A673 (cell line): ENCODE measurements at regions not wholly inside any gene's neighbourhood (a gene's known extent, or its start where the extent isn't known, plus 50 kb on each side); places are given as distances from the start of the nearest gene placed in this dataset.

Experiments
- BruUV-seq: library from RNA; stranded (reverse); fragments of 400-500 nt; replicated peaks from 2 replicates; lab custom pipeline; 2021; lab: Mats Ljungman, UMichigan
- CTCF ChIA-PET: fragments of 300-600 bp; sonication (Branson Sonifier 250); formaldehyde crosslinking; loops from one replicate; lab custom pipeline; 2022; ENCODE audit warnings: antibody characterized with exemption; lab: Charles Lee
- POLR2A ChIA-PET: fragments of 300-600 bp; sonication (Branson Sonifier 250); formaldehyde crosslinking; loops from one replicate; lab custom pipeline; 2022; ENCODE audit warnings: antibody characterized with exemption; ENCODE audit not compliant: low non-redundant PET; lab: Charles Lee
- DNase-seq: peaks from one replicate; pipeline ENCODE4 v3.0.0-alpha.2; 2015; ENCODE audit warnings: low spot score
- H3K27ac ChIP-seq: fragments of 200-600 bp; sonication (generic); 2 replicates; pipeline ENCODE4 v1.5.1; 2016; ENCODE audit warnings: mixed run types, low read depth, mild to moderate bottlenecking, mixed read lengths, antibody characterized with exemption, low read length; ENCODE audit not compliant: poor library complexity, severe bottlenecking
- H3K27me3 ChIP-seq: fragments of 200-600 bp; sonication (generic); replicated peaks from 2 replicates; pipeline ENCODE4 v1.6.1; 2017; ENCODE audit warnings: mixed run types, low read depth, mild to moderate bottlenecking, mixed read lengths, antibody characterized with exemption, low read length; ENCODE audit not compliant: insufficient read depth, poor library complexity
- H3K36me3 ChIP-seq: fragments of 200-600 bp; sonication (generic); 2 replicates; pipeline ENCODE4 v1.6.1; 2016; ENCODE audit warnings: mixed run types, mild to moderate bottlenecking, mixed read lengths, antibody characterized with exemption, low read length; ENCODE audit not compliant: insufficient read depth, poor library complexity, severe bottlenecking
- H3K4me1 ChIP-seq: fragments of 200-600 bp; sonication (generic); 2 replicates; pipeline ENCODE4 v1.6.1; 2017; ENCODE audit warnings: mixed run types, mild to moderate bottlenecking, mixed read lengths, antibody characterized with exemption, low read length; ENCODE audit not compliant: insufficient read depth, poor library complexity, severe bottlenecking
- H3K4me3 ChIP-seq: fragments of 200-600 bp; sonication (generic); 2 replicates; pipeline ENCODE4 v1.5.1; 2016; ENCODE audit warnings: low read depth, mixed run types, mild to moderate bottlenecking, mixed read lengths, low read length; ENCODE audit not compliant: poor library complexity, severe bottlenecking
- H3K9me3 ChIP-seq: fragments of 200-600 bp; sonication (generic); 2 replicates; pipeline ENCODE4 v1.6.1; 2016; ENCODE audit warnings: mixed run types, low read depth, mild to moderate bottlenecking, mixed read lengths, antibody characterized with exemption, low read length; ENCODE audit not compliant: poor library complexity, severe bottlenecking
- EZH2 ChIP-seq: fragments of 200-600 bp; sonication (generic); IDR thresholded peaks from 2 replicates; pipeline ENCODE4 v1.6.1; 2017; ENCODE audit warnings: borderline replicate concordance, low read depth, mild to moderate bottlenecking, mixed read lengths, antibody characterized with exemption, low read length; ENCODE audit not compliant: poor library complexity, severe bottlenecking
- intact Hi-C: fragments of 100-400 bp; cut with micrococcal nuclease; formaldehyde crosslinking; loops from one replicate; pipeline ENCODE4 v1.10.0; 2022; ENCODE audit not compliant: unreplicated experiment
- TF ChIP-seq, protein P1 (sequence below): fragments of 300-800, 200-600 bp; sonication (generic); conservative IDR thresholded peaks from 2 replicates; pipeline ENCODE4 v1.5.1; 2017; ENCODE audit warnings: low read depth, mild to moderate bottlenecking, antibody characterized with exemption, low read length, moderate library complexity, mixed read lengths

- intact Hi-C loops: loop anchor here (10.0 kb wide), 1 partner anchor 630 kb away; no protein-coding TSS in a partner anchor
- POLR2A ChIA-PET: no interaction called here
Observed at GRCh38 chr2:64324746-64325410, 129.1 kb upstream of the LGALSL start.

DNA sequence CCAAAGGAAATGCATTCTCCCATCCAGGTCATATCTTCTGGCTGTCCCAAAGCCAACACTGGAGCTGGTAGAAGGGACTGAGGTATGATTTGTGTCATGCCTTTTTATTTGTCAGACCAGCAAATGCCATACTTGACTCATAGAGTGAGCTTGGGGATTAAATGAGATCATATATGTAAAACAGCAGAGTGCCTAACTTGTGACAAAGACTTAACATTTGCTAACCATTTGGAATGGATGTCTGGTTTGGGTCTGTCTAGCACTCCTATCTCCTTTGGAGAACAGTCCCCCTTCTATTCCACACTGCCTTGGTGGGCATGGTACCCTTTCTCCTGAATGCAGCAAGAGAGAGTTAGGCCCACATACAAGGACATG is 128.5 kb upstream of the LGALSL start:
- no peak for DNase-seq
- no peaks in the 10 kb centered on the region for H3K36me3 ChIP-seq
- no TSS peak for BruUV-seq
- POLR2A ChIA-PET: no interaction called here
- no peak overlapping the region for H3K27ac ChIP-seq
- TF ChIP-seq, protein P1, sequence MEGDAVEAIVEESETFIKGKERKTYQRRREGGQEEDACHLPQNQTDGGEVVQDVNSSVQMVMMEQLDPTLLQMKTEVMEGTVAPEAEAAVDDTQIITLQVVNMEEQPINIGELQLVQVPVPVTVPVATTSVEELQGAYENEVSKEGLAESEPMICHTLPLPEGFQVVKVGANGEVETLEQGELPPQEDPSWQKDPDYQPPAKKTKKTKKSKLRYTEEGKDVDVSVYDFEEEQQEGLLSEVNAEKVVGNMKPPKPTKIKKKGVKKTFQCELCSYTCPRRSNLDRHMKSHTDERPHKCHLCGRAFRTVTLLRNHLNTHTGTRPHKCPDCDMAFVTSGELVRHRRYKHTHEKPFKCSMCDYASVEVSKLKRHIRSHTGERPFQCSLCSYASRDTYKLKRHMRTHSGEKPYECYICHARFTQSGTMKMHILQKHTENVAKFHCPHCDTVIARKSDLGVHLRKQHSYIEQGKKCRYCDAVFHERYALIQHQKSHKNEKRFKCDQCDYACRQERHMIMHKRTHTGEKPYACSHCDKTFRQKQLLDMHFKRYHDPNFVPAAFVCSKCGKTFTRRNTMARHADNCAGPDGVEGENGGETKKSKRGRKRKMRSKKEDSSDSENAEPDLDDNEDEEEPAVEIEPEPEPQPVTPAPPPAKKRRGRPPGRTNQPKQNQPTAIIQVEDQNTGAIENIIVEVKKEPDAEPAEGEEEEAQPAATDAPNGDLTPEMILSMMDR: no peak
- TF ChIP-seq EZH2: no peak
- H3K4me3 ChIP-seq: no peak overlapping the region
- intact Hi-C loops: loop anchor here (10.0 kb wide), 1 partner anchor 631 kb away; no protein-coding TSS in a partner anchor
- CTCF ChIA-PET: no interaction called here
- no peaks in the 10 kb centered on the region for H3K4me1 ChIP-seq
- no peaks in the 10 kb centered on the region for H3K27me3 ChIP-seq
- H3K9me3 ChIP-seq: no peaks in the 10 kb centered on the region

More at GRCh38 chr2:64324746-64325410, 129.1 kb upstream of the LGALSL start:
- no peak for TF ChIP-seq EZH2
- TF ChIP-seq, protein P1: no peak
- CTCF ChIA-PET: no interaction called here
- no peaks in the 10 kb centered on the region for H3K9me3 ChIP-seq
- H3K27me3 ChIP-seq: no peaks in the 10 kb centered on the region
- DNase-seq: no peak
- H3K4me1 ChIP-seq: no peaks in the 10 kb centered on the region
- no peaks in the 10 kb centered on the region for H3K36me3 ChIP-seq
- H3K4me3 ChIP-seq: no peak overlapping the region
- H3K27ac ChIP-seq: no peak overlapping the region
- BruUV-seq: no TSS peak

DNA sequence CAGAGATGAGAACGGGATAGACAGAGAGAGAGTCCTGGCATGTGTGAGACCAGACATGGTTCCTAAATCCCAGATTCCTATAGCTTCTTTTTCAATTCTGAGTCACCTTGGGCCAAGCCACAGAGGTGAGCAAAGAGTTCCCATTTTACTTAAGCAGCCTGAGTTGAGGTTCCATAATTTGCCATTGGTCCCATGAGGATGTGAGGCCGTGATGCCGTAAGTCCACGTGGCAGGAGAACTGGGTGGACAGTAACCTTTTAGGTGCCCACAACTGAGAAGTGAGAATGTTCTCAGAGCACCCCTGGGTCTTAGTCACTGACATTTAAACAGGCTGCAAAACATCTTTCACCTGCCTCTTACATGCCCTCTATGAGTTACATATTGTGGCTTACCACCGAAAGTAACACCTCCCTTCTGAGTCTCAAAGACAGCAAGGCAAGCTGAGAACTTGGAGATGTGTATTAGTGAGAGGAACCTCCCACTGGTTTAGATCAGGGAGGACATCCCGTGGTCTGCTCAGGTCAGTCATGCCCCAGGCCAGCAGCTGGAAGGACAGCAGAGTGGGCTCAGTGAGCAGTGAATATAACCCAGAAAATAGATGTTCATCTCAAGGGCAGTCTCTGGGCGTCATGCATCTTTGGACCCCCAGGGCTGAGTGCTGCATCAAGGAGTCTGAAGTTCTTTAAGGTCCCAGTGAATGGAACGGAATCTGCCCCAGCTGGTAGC is 127.9 kb upstream of the LGALSL start:
- POLR2A ChIA-PET: no interaction called here
- no peaks in the 10 kb centered on the region for H3K9me3 ChIP-seq
- no peaks in the 10 kb centered on the region for H3K4me1 ChIP-seq
- H3K4me3 ChIP-seq: no peak overlapping the region
- no peak overlapping the region for H3K27ac ChIP-seq
- no peaks in the 10 kb centered on the region for H3K36me3 ChIP-seq
- H3K27me3 ChIP-seq: no peaks in the 10 kb centered on the region
- no TSS peak for BruUV-seq
- no peak for DNase-seq
- no peak for TF ChIP-seq EZH2
- TF ChIP-seq, protein P1: no peak
- intact Hi-C loops: loop anchor here (10.0 kb wide), 1 partner anchor 631 kb away; no protein-coding TSS in a partner anchor
- CTCF ChIA-PET: interaction anchor here (3.2 kb wide), 1 partner anchor 276 kb away, joined by 33 read pairs; no protein-coding TSS in a partner anchor
